GM12878 (cell line): ENCODE measurements at regions not wholly inside any gene's neighbourhood (a gene's known extent, or its start where the extent isn't known, plus 50 kb on each side); places are given as distances from the start of the nearest gene placed in this dataset.

ENCODE experiments used
- ATAC-seq: fragments of 200-7000 bp; cut with Tn5 transposase; 3 replicates; pipeline ENCODE4 v1.9.1; 2020; ENCODE audit warnings: mild to moderate bottlenecking, moderate library complexity
- BruUV-seq: library from RNA; stranded (reverse); fragments of 400-500 nt; replicated peaks from 2 replicates; lab custom pipeline; 2021; lab: Mats Ljungman, UMichigan
- CTCF ChIA-PET: fragments of 300-600 bp; sonication (Branson Sonifier 250); formaldehyde crosslinking; extraction: SDS; loops from one replicate; lab custom pipeline; 2021; ENCODE audit warnings: inconsistent platforms; lab: Yijun Ruan, JAX
- POLR2A ChIA-PET: fragments of 350-600 bp; formaldehyde crosslinking; extraction: SDS; loops from one replicate; lab custom pipeline; 2021; ENCODE audit warnings: inconsistent platforms; lab: Charles Lee
- RAD21 ChIA-PET: fragments of 300-600 bp; sonication (Branson Sonifier 250); formaldehyde crosslinking; loops from one replicate; lab custom pipeline; 2023; ENCODE audit warnings: antibody characterized with exemption; ENCODE audit not compliant: unreplicated experiment; lab: Charles Lee
- SMC1A ChIA-PET: fragments of 300-600 bp; sonication (Branson Sonifier 250); formaldehyde crosslinking; loops from one replicate; lab custom pipeline; 2023; ENCODE audit not compliant: unreplicated experiment, uncharacterized antibody; lab: Charles Lee
- DNase-seq: peaks from one replicate; pipeline ENCODE4 v3.0.0-alpha.2; 2011; ENCODE audit warnings: low read depth, low spot score
- FAIRE-seq: peaks from 3 replicates; lab custom pipeline; 2011; peaks lifted over from hg19 to GRCh38; lab: Jason Lieb, UNC
- H2AFZ ChIP-seq: 2 replicates; pipeline ENCODE4 v1.6.0; 2011; ENCODE audit warnings: low read depth, low read length, control low read depth; ENCODE audit not compliant: control insufficient read depth
- H3K27ac ChIP-seq: 2 replicates; pipeline ENCODE4 v1.5.1; 2011; ENCODE audit warnings: control low read depth; ENCODE audit not compliant: control insufficient read depth, insufficient read depth
- H3K27me3 ChIP-seq, 2 experiments: replicated peaks in 1 of 2; 2 replicates each; pipeline versions ENCODE4 v1.6.0 to v1.6.1; 2011; ENCODE audit warnings: low read length in 1 of 2; ENCODE audit not compliant: control insufficient read depth in 2 of 2, insufficient read depth in 2 of 2
- H3K36me3 ChIP-seq, 2 experiments: 2 replicates each; pipeline ENCODE4 v1.5.1; 2011; ENCODE audit warnings: low read length in 1 of 2; ENCODE audit not compliant: control insufficient read depth in 2 of 2, insufficient read depth in 2 of 2
- H3K4me1 ChIP-seq: 2 replicates; pipeline ENCODE4 v1.6.1; 2011; ENCODE audit warnings: mild to moderate bottlenecking, low read length, moderate library complexity, mixed read lengths; ENCODE audit not compliant: control insufficient read depth, insufficient read depth
- H3K4me2 ChIP-seq: 2 replicates; pipeline ENCODE4 v1.6.0; 2011; ENCODE audit warnings: control low read depth; ENCODE audit not compliant: control insufficient read depth, insufficient read depth
- H3K4me3 ChIP-seq: fragments of 200-600 bp; sonication (generic); 2 replicates; pipeline ENCODE4 v1.5.1; 2016
- H3K79me2 ChIP-seq: 2 replicates; pipeline ENCODE4 v1.6.0; 2011; ENCODE audit warnings: low read length; ENCODE audit not compliant: control insufficient read depth, insufficient read depth
- H3K9ac ChIP-seq: 2 replicates; pipeline ENCODE4 v1.8.0; 2011; ENCODE audit warnings: low read length, control low read depth, mixed read lengths; ENCODE audit not compliant: control insufficient read depth, insufficient read depth
- H3K9me3 ChIP-seq: replicated peaks from 3 replicates; pipeline ENCODE4 v1.5.1; 2011; ENCODE audit warnings: mild to moderate bottlenecking, low read length; ENCODE audit not compliant: control insufficient read depth, insufficient read depth
- H4K20me1 ChIP-seq: 2 replicates; pipeline ENCODE4 v1.6.0; 2011; ENCODE audit not compliant: control insufficient read depth, insufficient read depth
- ATF2 ChIP-seq: IDR thresholded peaks from 2 replicates; pipeline ENCODE4 v1.6.1; 2012; ENCODE audit warnings: low read length, inconsistent platforms
- BCLAF1 ChIP-seq: fragments of 450-650 bp; IDR thresholded peaks from 2 replicates; pipeline ENCODE4 v1.6.1; 2017; ENCODE audit warnings: antibody characterized with exemption, mild to moderate bottlenecking, moderate library complexity
- E2F4 ChIP-seq: IDR thresholded peaks from 2 replicates; pipeline ENCODE4 v1.6.1; 2012; ENCODE audit warnings: low read depth, low read length, improper control_type of control experiment
- EED ChIP-seq: sonication (generic); IDR thresholded peaks from 2 replicates; pipeline ENCODE4 v1.6.1; 2016; ENCODE audit warnings: antibody characterized with exemption, low read depth
- EP300 ChIP-seq, 2 experiments: fragments of 150-350 bp in 1 of 2; IDR thresholded peaks; 2 replicates each; pipeline ENCODE4 v1.6.1; 2011 to 2012; ENCODE audit warnings: low read depth in 2 of 2, low read length in 2 of 2, borderline replicate concordance in 1 of 2, improper control_type of control experiment in 1 of 2, inconsistent platforms in 1 of 2; ENCODE audit not compliant: control insufficient read depth in 1 of 2
- REST ChIP-seq: IDR thresholded peaks from 2 replicates; pipeline ENCODE4 v1.6.1; 2012; ENCODE audit warnings: mild to moderate bottlenecking, low read depth, low read length
- SREBF1 ChIP-seq: IDR thresholded peaks from 2 replicates; pipeline ENCODE4 v1.6.1; 2012; ENCODE audit warnings: mild to moderate bottlenecking, low read length
- ZBTB11 ChIP-seq: fragments of 450-650 bp; formaldehyde crosslinking; IDR thresholded peaks from 2 replicates; pipeline ENCODE4 v1.5.0; 2022; ENCODE audit warnings: mild to moderate bottlenecking, missing genetic modification characterization
- ZNF24 ChIP-seq: fragments of 450-650 bp; IDR thresholded peaks from 2 replicates; pipeline ENCODE4 v1.6.1; 2017; ENCODE audit warnings: antibody characterized with exemption, mild to moderate bottlenecking
- WGBS: methylation state at CpG from one replicate; pipeline ENCODE4 v1.1.6; 2016; ENCODE audit warnings: low lambda C conversion rate; ENCODE audit not compliant: insufficient replicate concordance, insufficient coverage; ENCODE audit errors: missing lambda C conversion rate; 5-methylcytosine and 5-hydroxymethylcytosine counted together
- in situ Hi-C: fragments of 300-500 bp; cut with MboI; formaldehyde crosslinking; loops from 9 replicates; pipeline ENCODE4 v1.14.3; 2018; ENCODE audit warnings: mixed read lengths
- intact Hi-C: fragments of 100-400 bp; cut with micrococcal nuclease; formaldehyde crosslinking; loops from one replicate; pipeline ENCODE4 v1.14.2; 2022; ENCODE audit not compliant: unreplicated experiment

- no peak for TF ChIP-seq ZBTB11 (CRISPR knock-in tag)
These were observed 57.2 kb upstream of the SPOPL start (continued) for GRCh38 chr2:138444411-138444810.

- 90% methylated on average over 1 of the region's 1 CpG for WGBS
- ChIA-PET POLR2A (interaction anchor here (0.7 kb wide), 1 partner anchor 11 kb away, joined by 3 read pairs; no protein-coding TSS in a partner anchor), RAD21 (no interaction called here), CTCF (interaction anchor here (0.6 kb wide), 2 partner anchors 68 to 230 kb away, joined by 3 to 4 read pairs; no protein-coding TSS in a partner anchor), SMC1A (interaction anchor here (0.7 kb wide), 1 partner anchor 697 kb away, joined by 3 read pairs; no protein-coding TSS in a partner anchor)
- BruUV-seq, result no TSS peak
- H3K4me3 ChIP-seq, result no peak overlapping the region
- ATAC-seq (no peak), DNase-seq (no peak), FAIRE-seq (no peak)
- no peak overlapping the region for H3K9ac ChIP-seq
- no peaks in the 10 kb centered on the region for H4K20me1 ChIP-seq
- H2AFZ ChIP-seq, result no peak overlapping the region
- no peaks in the 10 kb centered on the region for H3K9me3 ChIP-seq
- H3K27ac ChIP-seq, result no peak overlapping the region
- no peaks in the 10 kb centered on the region for H3K27me3 ChIP-seq
- no peak overlapping the region for H3K4me2 ChIP-seq
- in situ Hi-C loops, result no loop called here
- intact Hi-C loops, result no loop called here
- no peaks in the 10 kb centered on the region for H3K4me1 ChIP-seq
- no peaks in the 10 kb centered on the region for H3K79me2 ChIP-seq
- no peaks in the 10 kb centered on the region for H3K36me3 ChIP-seq
- TF ChIP-seq ATF2, result no peak
- TF ChIP-seq ZNF24, result no peak
- no peak for TF ChIP-seq SREBF1
- no peak for TF ChIP-seq EED
- no peak for TF ChIP-seq E2F4
- TF ChIP-seq EP300 (IDR thresholded peaks at IDR 0.05; ENCODE audit: borderline replicate concordance in 1 of 2, control insufficient read depth in 1 of 2, low read depth in 2 of 2, low read length in 2 of 2), result no peak
- TF ChIP-seq BCLAF1, result no peak
- no peak for TF ChIP-seq REST
These were observed 56.3 kb upstream of the SPOPL start for GRCh38 chr2:138445227-138445626.
